AG09309 (cell line): ENCODE measurements at regions not wholly inside any gene's neighbourhood (a gene's known extent, or its start where the extent isn't known, plus 50 kb on each side); places are given as distances from the start of the nearest gene placed in this dataset.

ENCODE experiments used
- DNase-seq: peaks from one replicate; pipeline ENCODE4 v3.0.0-alpha.2; 2010; ENCODE audit warnings: low read depth
- H3K4me3 ChIP-seq: 2 replicates; pipeline ENCODE4 v1.5.1; 2011; ENCODE audit warnings: mild to moderate bottlenecking, low read depth, low read length, moderate library complexity; ENCODE audit not compliant: control insufficient read depth
- TF ChIP-seq, protein P1 (sequence below): IDR thresholded peaks from 2 replicates; pipeline ENCODE4 v1.5.1; 2011; ENCODE audit warnings: mild to moderate bottlenecking, low read depth, low read length, inconsistent platforms; ENCODE audit not compliant: insufficient read depth, control insufficient read depth; ENCODE audit errors: missing control alignments

GRCh38 chr2:234300391-234300925 is 196.4 kb downstream of the ARL4C start:
- TF ChIP-seq, protein P1, sequence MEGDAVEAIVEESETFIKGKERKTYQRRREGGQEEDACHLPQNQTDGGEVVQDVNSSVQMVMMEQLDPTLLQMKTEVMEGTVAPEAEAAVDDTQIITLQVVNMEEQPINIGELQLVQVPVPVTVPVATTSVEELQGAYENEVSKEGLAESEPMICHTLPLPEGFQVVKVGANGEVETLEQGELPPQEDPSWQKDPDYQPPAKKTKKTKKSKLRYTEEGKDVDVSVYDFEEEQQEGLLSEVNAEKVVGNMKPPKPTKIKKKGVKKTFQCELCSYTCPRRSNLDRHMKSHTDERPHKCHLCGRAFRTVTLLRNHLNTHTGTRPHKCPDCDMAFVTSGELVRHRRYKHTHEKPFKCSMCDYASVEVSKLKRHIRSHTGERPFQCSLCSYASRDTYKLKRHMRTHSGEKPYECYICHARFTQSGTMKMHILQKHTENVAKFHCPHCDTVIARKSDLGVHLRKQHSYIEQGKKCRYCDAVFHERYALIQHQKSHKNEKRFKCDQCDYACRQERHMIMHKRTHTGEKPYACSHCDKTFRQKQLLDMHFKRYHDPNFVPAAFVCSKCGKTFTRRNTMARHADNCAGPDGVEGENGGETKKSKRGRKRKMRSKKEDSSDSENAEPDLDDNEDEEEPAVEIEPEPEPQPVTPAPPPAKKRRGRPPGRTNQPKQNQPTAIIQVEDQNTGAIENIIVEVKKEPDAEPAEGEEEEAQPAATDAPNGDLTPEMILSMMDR = no peak
- no peak for DNase-seq
- no peak overlapping the region for H3K4me3 ChIP-seq

DNA sequence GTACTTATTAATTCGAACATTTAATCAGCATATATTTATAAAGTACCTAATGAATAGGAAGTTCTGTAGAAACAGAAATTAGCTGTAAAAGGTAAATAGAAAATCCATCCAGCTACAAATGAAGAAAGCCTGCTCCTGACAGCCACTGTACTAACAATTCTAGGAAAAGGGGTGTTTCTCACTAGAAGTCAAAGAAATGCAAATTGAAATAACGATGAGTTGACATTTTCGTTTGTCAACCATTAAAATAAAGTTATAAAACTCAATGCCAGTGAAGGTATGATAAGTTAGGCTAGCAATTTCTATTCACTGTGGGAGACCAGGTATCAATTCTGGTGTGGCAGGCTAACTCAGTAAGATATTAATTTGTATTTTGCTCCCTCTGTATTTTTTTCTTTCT is 198.0 kb downstream of the ARL4C start:
- no peak overlapping the region for H3K4me3 ChIP-seq
- DNase-seq = no peak
- TF ChIP-seq, protein P1 = no peak

- no peak for DNase-seq
- H3K4me3 ChIP-seq = no peak overlapping the region
- TF ChIP-seq, protein P1 = no peak
These were observed 199.9 kb downstream of the ARL4C start for GRCh38 chr2:234296991-234297390.

DNA sequence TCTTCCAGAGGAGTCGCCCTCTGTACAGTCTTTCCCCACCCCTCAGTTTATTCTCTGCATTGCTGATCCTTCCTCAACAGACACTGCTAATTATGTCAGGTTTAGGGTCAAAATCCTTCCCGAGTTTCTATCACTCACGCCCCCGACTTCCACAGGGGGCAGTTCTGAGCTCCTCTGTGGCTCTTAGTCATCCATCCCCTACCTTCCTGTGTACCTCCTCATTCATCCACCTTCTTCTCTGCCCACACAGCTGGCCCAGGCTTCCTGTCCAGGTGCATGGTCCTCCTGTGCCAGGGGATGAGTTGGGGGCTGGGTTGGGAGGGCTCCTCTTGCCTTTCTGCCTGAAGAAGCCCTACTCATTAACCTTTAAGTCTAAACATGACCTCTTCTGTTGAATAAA is 202.9 kb downstream of the ARL4C start:
- DNase-seq = no peak
- H3K4me3 ChIP-seq = no peak overlapping the region
- TF ChIP-seq, protein P1 = peak; percentile 8

- TF ChIP-seq, protein P1 = no peak
- no peak overlapping the region for H3K4me3 ChIP-seq
- no peak for DNase-seq
These were observed 204.0 kb downstream of the ARL4C start for GRCh38 chr2:234292962-234293243.

DNA sequence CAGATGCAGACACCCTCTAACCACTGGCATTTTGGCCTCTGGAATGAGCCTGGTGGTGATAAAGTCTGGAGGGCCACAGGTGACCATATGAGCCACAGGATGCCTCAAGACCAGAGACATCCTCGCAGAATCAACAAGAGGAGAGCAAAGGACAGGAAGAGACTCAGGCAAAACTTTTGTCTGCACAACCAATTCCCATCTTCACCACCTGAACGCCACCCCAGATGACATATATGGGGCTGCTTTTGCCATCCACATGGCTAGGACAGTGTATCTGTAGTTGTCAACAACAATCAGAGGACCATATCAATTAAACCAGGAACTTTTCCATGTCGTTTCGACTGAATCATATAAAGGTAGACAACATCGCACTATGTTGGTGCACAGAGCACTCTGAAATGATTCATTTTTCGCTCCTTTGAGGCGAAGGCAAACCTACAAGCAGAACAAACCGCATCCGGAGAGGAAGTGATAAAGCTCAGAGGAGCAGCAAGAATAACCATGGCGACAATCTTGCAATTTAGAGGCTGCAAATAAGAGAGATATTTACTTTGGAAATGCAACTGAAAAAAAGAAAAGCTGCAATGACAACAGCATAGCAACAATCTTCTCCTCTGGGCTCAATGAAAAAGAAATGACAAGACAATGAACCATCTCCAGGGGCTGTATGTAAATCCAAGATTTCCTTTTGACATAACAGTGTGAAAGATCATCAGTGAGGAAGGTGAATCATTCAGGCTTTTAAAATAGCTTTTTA is 204.5 kb downstream of the ARL4C start:
- no peak overlapping the region for H3K4me3 ChIP-seq
- TF ChIP-seq, protein P1 = no peak
- DNase-seq = no peak
